HG03439 (cell line): ENCODE measurements at regions not wholly inside any gene's neighbourhood (a gene's known extent, or its start where the extent isn't known, plus 50 kb on each side); places are given as distances from the start of the nearest gene placed in this dataset.

Experiments used
- ATAC-seq: cut with Tn5 transposase; IDR thresholded peaks from one replicate; pipeline ENCODE4 v1.9.1; 2021; ENCODE audit warnings: mild to moderate bottlenecking, moderate library complexity; ENCODE audit not compliant: unreplicated experiment

DNA sequence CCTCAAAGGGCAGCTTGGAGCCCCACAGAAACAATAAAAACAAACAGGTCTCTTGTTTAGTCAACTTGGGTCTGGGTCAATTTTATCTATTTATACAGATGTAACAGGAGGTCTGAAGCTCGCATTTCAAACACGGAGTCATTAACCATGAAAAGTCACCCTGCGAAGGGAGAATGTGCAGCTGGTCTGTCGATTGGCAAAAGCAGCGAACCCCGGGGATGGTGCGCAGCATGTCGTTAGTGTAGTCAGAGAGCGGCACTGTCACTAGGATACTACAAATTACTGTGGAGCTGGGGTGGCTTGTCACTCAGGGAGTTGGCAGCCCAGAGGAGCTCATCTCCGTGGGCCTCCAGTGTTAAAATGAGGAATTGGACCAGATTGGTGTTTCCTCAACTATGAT lies 190.4 kb upstream of the ARG1 start:
- ATAC-seq = no peak

DNA sequence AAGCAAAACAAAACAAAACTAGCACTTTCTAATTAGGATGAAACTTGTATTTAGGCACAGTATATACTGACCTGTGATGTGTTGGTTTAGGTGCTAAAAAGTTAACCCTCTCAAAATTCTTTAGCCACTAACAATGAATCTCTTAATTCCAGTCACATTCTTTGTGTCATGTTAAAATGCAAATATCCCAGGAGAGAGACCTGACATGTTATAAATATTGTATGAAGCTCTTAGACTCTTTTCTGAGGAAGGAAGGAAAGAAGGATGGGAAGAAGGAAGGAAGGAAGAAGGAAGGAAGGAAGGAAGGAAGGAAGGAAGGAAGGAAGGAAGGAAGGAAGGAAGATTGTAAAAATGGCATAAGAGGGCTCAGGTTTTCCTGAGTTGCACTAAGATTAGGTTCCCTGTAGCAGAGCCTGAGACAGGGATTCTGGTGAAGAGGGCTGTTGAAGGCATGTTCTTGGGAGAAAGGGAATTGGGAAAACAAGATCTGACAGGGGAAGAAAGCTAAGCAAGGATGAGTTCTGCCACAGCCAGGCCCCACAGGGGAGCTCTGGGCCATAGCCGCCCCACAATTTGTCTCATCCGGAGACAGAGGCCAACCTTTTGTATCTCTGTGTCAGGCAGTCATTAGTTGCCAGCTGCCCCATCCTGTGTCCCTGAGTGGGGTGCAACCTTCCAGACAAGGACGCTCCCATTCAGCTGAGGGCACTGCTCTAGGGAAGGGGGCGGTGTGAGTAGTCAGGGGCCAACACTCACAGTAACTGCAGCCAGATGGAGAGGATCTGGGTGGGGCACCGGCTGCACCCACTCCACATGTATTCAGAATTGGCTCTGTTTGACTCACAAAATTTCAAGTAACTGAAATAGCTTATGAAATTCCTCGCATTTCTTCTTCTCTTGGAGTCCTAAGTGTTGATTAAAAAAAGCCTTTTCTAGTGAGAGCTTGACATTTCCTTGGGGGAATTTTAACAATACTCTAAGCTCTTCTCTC lies 189.3 kb upstream of the ARG1 start:
- no peak for ATAC-seq

GRCh38 chr6:131387562-131388447 lies 185.2 kb upstream of the ARG1 start:
- no peak for ATAC-seq

GRCh38 chr6:131390322-131390721 lies 182.7 kb upstream of the ARG1 start:
- no peak for ATAC-seq

DNA sequence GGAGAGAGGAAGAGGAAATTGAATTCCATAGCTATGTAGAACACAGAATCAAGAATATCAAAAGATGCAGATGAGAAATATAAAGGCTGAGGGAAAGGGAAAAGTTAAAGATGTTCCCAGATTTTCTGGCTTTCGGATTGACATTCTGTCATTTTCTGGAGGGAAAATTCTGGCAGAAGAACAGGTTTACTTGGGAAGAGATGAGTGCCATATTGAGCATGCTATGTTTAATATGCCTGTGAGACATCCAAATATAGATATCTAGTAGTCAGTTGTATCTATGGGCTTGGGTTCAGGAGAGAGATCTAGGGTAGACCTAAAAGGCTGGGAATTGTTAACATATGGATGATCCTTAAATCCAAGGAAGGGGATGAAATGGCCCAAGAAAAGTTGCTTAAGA lies 181.9 kb upstream of the ARG1 start:
- ATAC-seq = no peak

DNA sequence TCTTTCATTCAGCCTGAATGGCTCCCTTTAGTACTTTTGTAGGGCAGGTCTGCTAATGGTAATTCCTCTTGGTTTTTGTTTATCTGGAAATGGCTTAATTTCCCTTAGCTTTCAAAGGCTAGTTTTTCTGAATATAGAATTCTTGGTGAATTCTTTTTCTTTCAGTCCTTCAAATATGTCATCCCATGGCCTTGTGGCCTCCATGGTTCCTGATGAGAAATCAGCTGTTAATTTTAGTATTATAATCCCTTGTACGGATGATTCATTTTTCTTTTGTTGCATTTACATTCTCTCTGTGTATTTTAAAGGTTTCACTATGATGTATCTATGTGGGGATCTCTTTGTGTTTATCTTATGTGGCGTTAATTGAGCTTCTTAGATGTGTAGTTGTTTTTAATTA lies 179.6 kb upstream of the ARG1 start:
- no peak for ATAC-seq

DNA sequence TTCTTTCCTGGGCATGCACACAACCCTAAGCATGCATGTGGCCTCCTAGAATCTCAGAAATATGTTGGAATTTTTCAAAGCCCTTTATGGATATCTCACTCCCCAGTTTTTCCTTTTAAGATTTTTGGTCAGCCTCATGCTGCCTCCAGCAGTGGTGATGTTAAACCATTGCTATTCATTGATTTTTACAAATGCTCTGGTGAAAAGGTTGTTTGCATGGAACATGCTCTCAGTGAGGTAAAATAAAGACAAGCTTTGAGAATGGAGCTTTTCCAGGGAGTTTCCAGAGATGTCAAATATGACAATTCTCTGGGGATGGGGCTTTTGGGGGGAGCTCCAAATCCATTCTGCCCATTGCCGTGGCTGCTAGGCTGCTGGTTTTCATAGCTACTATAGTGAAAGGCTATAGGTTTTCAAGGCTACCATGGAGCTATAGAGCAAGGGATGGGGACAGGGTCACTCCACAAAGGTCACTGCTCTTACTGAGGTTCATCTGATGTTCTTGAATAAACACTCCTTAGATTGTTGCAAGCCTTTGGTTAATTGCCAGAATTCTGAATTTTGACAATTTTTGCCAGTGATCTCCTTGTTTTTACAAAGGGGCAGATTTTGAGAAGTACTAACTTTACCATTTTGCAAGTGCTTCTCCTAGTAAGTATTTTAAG lies 178.1 kb upstream of the ARG1 start:
- no peak for ATAC-seq

DNA sequence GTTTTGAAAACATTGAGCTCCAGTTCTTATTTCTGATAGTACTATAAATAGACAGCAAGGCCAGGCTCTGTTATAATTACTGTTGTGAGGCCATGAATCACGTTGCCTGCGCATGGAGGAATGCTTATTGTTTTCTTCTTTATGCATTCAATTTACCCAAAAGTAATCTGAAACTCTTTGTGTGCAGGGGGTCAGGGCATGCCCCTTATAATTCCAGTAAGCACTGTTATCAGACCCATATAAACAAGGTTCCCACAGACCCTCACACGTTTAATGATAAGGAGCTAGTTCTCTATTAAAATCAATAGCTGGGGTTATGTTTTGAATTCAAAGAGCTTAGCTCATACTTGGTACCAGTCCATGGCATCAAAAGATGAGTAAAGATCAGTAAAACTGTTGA lies 174.8 kb upstream of the ARG1 start:
- ATAC-seq = no peak

GRCh38 chr6:131399433-131399832 lies 173.6 kb upstream of the ARG1 start:
- no peak for ATAC-seq

GRCh38 chr6:131400054-131400778 lies 172.8 kb upstream of the ARG1 start:
- no peak for ATAC-seq

DNA sequence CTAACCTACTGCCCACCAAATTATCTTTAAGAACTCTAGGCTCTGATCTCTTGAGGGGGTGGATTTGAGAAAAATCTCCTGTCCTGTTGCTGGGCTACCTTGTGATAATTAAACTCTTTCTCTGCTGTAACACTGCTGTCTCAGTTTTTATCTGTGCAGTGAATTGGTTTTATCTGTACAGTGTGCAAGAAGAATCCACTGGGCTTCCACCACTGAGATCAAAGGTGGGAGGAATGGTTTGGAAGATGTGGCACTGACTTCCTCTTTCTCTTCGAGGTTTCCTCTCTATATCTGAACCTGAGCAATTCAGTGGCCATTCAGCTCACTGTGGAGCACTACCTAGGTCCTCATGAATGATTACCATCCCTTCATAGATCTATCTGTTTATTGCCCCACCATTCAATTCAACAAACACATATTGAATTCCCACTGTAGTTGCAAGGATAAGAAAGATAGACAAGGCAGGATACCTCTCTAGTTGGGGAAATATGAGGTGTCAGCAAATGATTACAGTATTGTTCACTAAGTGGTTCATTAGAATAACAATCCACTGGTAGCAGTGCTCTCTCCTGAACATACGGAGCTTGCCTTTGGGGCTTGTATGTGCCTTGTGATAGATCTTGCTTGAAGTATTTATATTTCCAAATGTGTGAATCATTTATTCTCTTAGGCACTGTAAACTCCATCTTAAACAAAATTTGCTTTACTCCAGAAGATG lies 172.1 kb upstream of the ARG1 start:
- ATAC-seq = no peak

DNA sequence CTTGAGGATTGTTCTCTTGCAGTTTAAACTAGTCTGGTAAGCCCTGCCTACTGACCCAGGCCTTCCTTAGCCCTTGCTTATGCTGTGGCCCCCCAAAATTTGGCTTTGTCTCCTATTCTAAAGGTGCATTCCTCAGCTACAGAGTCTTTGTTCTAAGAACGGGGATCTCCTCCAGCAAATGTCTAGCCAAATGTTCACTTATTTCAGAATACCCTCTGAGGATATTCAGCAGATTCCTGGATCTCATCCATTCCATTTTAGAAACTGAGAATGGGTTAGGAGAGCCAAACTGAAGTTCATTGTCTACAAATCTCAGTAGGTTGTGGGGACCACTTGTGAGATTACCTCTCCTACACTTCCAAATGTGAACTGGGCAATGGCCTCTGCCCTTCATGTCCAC lies 164.2 kb upstream of the ARG1 start:
- no peak for ATAC-seq

DNA sequence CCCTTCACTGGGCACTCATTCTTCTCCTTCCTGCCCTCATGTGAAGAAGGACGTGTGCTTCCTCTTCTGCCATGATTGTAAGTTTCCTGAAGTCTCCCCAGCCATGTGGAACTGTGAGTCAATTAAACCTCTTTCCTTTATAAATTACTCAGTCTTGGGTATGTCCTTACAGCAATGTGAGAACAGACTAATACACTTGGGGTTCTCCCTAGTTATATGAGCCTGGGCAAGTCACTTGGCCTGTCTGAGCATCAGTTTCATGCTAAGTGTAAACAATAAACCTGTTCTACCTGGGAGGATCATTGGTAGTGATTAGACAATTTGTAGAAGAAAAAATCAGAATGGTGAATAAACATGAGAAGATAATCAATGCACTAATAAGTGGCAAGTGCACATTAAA lies 162.2 kb upstream of the ARG1 start:
- ATAC-seq = no peak

DNA sequence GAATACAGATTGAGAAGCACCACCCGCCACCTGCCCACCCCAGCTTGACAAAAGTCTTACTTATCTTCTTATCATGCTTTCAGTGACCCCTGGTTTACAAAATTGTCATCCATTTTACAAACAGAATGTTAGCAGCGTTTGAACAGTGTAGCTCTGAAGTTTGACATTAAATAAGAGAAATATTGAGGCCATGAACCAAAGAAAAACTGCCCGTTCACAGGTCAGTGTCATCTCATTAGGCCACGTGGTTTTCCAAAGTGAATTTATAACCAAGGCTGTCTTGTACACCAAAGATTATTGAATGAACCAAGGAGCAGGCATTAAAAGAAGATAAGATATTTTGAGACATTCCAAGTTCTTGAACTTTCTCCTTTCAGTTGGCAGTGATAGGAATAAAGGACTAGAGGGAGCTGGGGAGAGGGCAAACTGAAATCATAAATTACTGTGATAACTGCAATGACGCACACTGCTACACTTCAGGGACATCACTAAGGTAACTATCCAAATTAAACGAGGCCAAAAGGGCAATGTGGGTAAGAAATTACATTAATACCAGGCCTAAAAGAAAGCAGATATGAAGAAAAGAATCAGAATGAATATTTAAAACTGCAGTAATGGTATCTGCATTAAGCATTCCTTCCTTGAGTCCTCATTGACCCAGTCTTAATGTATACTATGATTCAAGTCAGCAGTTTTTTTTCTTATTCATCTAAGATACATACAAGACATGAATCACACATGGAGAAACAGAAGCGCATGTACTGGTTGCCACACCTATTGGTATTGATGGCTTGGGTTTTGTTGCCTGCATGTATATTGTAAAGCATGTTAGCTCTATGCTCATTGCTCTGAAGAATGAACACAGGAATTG lies 159.8 kb upstream of the ARG1 start:
- no peak for ATAC-seq

DNA sequence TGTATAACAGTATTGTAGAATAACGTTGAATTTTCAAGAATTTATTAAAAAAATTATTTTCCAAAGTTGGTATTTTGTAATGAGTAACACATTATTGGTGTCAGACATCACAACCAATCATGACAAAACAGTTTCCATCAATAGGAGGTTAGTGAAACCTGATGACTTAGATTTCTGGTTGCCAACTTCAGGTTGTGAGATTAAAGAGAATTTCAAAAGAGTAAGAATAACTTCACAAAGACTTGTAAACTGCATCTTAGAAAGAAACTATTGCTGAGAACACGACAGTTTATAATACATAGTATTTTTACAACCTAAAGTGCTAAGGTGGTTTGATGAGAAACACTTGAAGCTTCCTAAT lies 159.2 kb upstream of the ARG1 start:
- no peak for ATAC-seq

GRCh38 chr6:131414956-131415355 lies 158.1 kb upstream of the ARG1 start:
- ATAC-seq = no peak

DNA sequence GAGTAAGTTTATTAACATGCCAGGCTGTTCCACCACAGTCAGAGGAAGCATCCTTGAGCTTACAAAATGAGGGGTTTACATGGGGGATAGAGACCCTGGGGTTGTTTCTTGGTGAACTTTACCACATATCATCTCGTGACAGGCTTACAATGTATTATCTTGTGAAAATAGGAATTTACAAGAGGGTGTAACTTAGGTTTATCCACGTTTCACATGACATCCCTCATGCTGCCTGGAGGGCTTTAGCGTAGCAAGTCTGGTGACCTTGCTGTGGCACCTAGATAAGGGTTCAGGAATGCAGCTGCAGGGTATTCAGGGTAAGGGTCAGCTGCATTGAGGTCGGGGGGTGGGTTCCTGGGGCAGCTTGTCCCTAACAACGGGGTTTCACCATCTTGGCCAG lies 154.6 kb upstream of the ARG1 start:
- no peak for ATAC-seq

GRCh38 chr6:131419702-131420101 lies 153.3 kb upstream of the ARG1 start:
- no peak for ATAC-seq

GRCh38 chr6:131424016-131424415 lies 149.0 kb upstream of the ARG1 start:
- no peak for ATAC-seq
